ENCODE measurements at regions not wholly inside any gene's neighbourhood (a gene's known extent, or its start where the extent isn't known, plus 50 kb on each side); places are given as distances from the start of the nearest gene placed in this dataset.
A peak's percentile ranks its signal among the peaks of the same experiment; 100 is the strongest.

DNA sequence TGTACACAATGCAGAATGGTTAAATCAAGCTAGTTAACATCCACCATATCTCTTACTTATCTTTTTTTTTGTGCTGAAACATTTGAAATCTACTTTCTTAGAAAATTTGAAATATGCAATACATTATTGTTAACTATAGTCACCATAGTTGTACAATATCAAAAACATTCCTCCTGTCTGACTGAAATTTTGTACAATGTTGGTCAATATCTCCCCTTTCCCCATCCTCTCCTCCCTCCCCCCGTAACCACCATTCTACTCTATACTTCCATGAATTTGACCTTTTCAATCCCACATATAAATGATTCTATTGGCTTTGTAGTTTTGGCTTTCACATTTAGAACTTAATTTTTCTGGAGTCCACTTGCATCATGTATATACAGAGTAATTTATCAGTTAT lies 63.5 kb upstream of the DCD start:
- DNase-seq: no peak

DNA sequence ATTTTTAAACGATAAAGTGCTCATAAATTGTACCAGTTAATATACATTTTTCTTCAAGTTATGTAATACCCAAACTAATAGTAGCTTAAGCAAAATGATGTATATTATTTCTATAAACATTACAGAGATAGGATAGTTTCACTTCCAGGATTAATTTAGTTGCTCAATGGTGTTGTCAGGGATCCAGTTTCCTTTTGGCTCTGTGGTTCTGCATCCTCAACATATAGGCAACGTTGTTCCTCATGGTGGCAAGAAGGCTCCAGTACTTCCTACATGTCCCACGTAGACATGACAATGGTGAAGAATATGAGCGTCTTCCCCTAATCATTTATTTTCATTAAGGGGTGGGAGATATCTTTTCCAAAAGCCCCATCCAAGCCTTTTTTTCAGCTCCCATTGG lies 60.7 kb upstream of the DCD start:
- DNase-seq: no peak

GRCh38 chr12:54704202-54704601 lies 56.0 kb upstream of the DCD start:
- DNase-seq: no peak

DNA sequence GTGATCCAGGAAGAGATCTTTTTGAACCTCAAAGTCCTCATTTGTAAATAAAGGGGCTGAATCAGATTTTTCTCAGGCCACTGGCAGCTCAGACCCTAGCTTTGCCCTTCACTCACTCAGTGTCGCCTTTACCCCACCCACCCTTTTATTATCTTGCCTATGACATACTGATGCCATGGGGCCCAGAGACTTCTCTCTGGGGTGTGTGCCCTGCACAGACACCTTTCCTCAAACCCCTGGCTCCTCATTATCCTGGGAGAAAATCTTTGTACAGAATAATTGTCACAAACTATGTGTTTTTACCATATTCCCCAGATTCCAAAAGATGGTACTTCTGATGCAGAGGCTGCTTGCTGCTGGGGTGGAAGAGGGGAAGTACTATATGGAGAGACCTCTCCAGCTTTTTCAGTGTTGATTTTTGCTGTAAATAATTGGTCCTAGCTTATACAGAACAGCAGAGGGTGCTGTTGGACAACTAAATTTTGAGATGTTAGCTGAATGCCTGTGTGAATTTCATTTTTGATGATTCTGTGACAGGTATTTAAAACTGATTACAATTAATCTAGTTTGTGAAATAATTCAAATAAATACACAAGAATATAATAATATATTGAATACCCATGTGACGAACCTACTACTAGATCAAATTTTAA lies 53.9 kb upstream of the DCD start:
- peak; percentile 74 for DNase-seq

DNA sequence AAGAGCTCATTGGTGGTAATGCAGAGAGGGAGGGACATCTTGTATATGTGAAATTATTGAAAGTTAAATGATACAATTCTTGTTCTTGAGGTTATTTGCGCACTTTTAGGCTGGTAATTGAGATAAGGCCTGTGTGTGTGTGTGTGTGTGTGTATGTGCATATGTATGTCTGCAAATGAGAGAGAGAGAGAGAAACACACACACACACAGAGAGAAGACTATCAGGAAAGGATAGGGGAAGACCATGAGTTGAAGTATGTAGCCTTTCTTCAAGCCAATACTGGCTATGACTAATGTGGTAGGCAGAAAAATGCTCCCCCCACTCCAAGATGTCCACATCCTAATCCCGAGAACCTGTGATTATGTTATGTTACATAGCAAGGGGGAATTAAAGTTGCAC lies 52.7 kb upstream of the DCD start:
- no peak for DNase-seq

- no peak for DNase-seq
Measured at GRCh38 chr12:54700301-54700700, 52.1 kb upstream of the DCD start.

Measured in NCI-H1092 treated with DMSO at 0.1 percent for 48 hours (cell line).